ENCODE measurements at regions not wholly inside any gene's neighbourhood (a gene's known extent, or its start where the extent isn't known, plus 50 kb on each side); places are given as distances from the start of the nearest gene placed in this dataset.

DNA sequence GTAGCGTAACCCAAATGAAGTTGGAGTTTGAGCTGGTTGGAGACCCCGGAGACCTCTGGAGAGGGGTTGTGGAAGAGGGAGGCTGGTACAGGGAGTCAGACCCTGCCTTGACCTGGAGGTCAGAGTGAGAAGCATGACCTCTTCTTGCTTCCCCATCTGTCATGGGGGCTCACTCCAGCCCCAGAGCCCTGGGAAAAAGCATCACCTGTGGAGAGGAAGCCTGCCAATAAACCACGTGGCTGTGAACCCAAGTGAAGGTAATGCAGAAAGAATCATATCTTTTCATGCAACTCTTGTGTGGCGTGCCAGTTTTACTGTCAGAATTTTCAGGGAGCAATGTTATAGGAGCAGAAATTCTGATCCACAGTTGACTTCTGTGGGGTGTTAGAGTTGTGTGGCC, 178.5 kb upstream of the PRICKLE1 start:
- no peak for DNase-seq
- Histone ChIP-seq H2AFZ (ENCODE audit: low read length) (no peak overlapping the region), H2BK120ac (ENCODE audit: low read depth, low read length, poor library complexity, severe bottlenecking) (no peak overlapping the region), H3K27me3 (ENCODE audit: insufficient read depth, low read length) (no peaks in the 10 kb centered on the region), H3K4ac (ENCODE audit: low read depth, low read length) (no peak overlapping the region), H4K91ac (ENCODE audit: insufficient read length, low read depth, low read length) (no peak overlapping the region), H3K23me2 (ENCODE audit: insufficient read length, low read depth, low read length, poor library complexity, severe bottlenecking) (no peaks in the 10 kb centered on the region), H3K18ac (ENCODE audit: insufficient read length, low read depth, low read length) (no peak overlapping the region), H2BK5ac (ENCODE audit: insufficient read length, low read length) (no peak overlapping the region), H3K14ac (ENCODE audit: insufficient read depth, low read length) (no peak overlapping the region), H3K79me1 (ENCODE audit: insufficient read depth, low read depth, low read length, poor library complexity, severe bottlenecking) (no peaks in the 10 kb centered on the region), H2AK5ac (ENCODE audit: insufficient read length, low read length) (no peak overlapping the region), H3K27ac (ENCODE audit: insufficient read length, low read depth, low read length) (no peak overlapping the region), H3K4me2 (ENCODE audit: insufficient read depth, insufficient read length, low read length) (no peak overlapping the region), H3K23ac (ENCODE audit: insufficient read length, low read depth, low read length) (no peak overlapping the region), H3K9me3 (ENCODE audit: control insufficient read depth, low read depth, low read length) (no peaks in the 10 kb centered on the region), H4K20me1 (ENCODE audit: control insufficient read depth, insufficient read depth, insufficient read length) (no peaks in the 10 kb centered on the region), H2BK12ac (ENCODE audit: insufficient read length, low read depth, low read length) (no peak overlapping the region), H4K5ac (ENCODE audit: insufficient read length, low read depth, low read length) (no peak overlapping the region), H3K56ac (ENCODE audit: insufficient read length, low read depth, low read length) (no peak overlapping the region), H3K79me2 (ENCODE audit: insufficient read depth, low read length) (no peaks in the 10 kb centered on the region), H2BK20ac (ENCODE audit: low read depth, low read length, poor library complexity, severe bottlenecking) (no peak overlapping the region), H4K8ac (replicated peaks; ENCODE audit: insufficient read length, low read depth, low read length) (no peak overlapping the region), H3K9ac (ENCODE audit: extremely low read depth, insufficient read length, low read length) (no peak overlapping the region), H2BK15ac (ENCODE audit: low read depth, low read length) (no peak overlapping the region), H3K4me1 (ENCODE audit: insufficient read depth, low read length) (no peaks in the 10 kb centered on the region), H3T11ph (ENCODE audit: low read length) (no peak overlapping the region)
- TF ChIP-seq, protein P1, sequence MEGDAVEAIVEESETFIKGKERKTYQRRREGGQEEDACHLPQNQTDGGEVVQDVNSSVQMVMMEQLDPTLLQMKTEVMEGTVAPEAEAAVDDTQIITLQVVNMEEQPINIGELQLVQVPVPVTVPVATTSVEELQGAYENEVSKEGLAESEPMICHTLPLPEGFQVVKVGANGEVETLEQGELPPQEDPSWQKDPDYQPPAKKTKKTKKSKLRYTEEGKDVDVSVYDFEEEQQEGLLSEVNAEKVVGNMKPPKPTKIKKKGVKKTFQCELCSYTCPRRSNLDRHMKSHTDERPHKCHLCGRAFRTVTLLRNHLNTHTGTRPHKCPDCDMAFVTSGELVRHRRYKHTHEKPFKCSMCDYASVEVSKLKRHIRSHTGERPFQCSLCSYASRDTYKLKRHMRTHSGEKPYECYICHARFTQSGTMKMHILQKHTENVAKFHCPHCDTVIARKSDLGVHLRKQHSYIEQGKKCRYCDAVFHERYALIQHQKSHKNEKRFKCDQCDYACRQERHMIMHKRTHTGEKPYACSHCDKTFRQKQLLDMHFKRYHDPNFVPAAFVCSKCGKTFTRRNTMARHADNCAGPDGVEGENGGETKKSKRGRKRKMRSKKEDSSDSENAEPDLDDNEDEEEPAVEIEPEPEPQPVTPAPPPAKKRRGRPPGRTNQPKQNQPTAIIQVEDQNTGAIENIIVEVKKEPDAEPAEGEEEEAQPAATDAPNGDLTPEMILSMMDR (conservative IDR thresholded peaks at IDR 0.05): no peak
- H3K4me3 Mint-ChIP-seq: no peak overlapping the region
- no peak overlapping the region for H3K27ac Mint-ChIP-seq
- H3K27me3 Mint-ChIP-seq (ENCODE audit: low read depth): no peaks in the 10 kb centered on the region; the same call in 1 of the 2 replicates
- no CpG with 5 or more reads among the region's 4 CpGs for WGBS (ENCODE audit: extremely low coverage, insufficient read length, low lambda C conversion rate)
- H3K9me3 Mint-ChIP-seq: peaks cover 10% of the 10 kb centered on the region in 2 experiments
- H3K36me3 Mint-ChIP-seq (ENCODE audit: insufficient read depth in 1 of 3, low read depth in 3 of 3): peaks cover 0 to 8% (median 2%) of the 10 kb centered on the region in 3 experiments; a peak in 4 of 7 replicates
- no peaks in the 10 kb centered on the region for H3K4me1 Mint-ChIP-seq
